ENCODE measurements at regions not wholly inside any gene's neighbourhood (a gene's known extent, or its start where the extent isn't known, plus 50 kb on each side); places are given as distances from the start of the nearest gene placed in this dataset.
"Not testable (repeated sequence)": the region's sequence is repeated elsewhere in the genome, so short reads cannot be mapped to it uniquely, and the experiment has no call there.

GRCh38 chr15:59779110-59779509 lies 90.0 kb upstream of the BNIP2 start:
- no peak for DNase-seq

DNA sequence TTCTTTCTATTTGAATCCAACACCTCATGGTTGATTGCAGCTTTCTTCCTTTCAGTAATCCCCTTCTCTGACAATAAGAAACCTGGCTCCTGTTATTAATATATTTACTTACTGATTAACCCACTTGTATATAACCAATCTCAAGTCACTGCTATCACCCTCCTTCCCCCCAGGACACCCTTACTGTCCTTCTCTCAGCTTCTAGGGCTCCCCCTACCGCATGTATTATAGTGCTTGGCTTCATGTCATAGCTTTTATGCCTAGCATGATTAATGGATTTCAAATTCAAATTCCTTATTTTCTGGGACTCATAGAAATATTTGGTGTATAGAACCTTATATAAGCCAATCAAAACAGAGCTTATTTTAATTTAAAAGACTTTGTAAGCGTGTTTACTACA lies 75.7 kb upstream of the BNIP2 start:
- DNase-seq = no peak

DNA sequence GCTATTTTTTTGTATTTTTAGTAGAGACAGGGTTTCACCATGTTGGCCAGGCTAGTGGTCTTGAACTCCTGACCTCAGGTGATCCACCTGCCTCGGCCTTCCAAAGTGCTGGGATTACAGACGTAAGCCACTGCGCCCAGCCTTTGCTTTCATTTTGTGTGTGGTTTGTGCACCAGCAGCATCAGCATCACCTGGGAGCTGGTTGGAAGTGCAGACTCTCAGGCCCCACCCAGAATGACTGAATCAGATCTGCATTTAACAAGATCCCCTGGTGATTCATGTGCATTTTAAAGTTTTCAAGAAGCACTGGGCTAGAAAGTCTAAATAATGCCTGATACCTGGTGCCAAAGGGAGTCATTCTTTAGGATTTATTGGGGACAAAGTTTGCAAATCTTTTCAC lies 73.4 kb upstream of the BNIP2 start:
- no peak for DNase-seq

- not testable (repeated sequence) for DNase-seq
These were observed 71.1 kb upstream of the BNIP2 start for GRCh38 chr15:59760256-59760655.

- DNase-seq = peak; percentile 54
These were observed 62.7 kb upstream of the BNIP2 start for GRCh38 chr15:59751552-59752413.

GRCh38 chr15:59746777-59747176 lies 57.7 kb upstream of the BNIP2 start:
- DNase-seq = peak; percentile 84

- DNase-seq = peak; percentile 76
These were observed 52.3 kb upstream of the BNIP2 start for GRCh38 chr15:59741274-59741906.

GRCh38 chr15:59739557-59740186 lies 50.6 kb upstream of the BNIP2 start:
- DNase-seq = peak; percentile 3

All from DMS53 (cell line).